Embryonic facial prominence (tissue), 1 donor: ENCODE measurements at regions not wholly inside any gene's neighbourhood (a gene's known extent, or its start where the extent isn't known, plus 50 kb on each side); places are given as distances from the start of the nearest gene placed in this dataset.

Experiments
- DNase-seq: peaks from one replicate; pipeline ENCODE4 v3.0.0-alpha.2; 2016; ENCODE audit errors: extremely low spot score

DNA sequence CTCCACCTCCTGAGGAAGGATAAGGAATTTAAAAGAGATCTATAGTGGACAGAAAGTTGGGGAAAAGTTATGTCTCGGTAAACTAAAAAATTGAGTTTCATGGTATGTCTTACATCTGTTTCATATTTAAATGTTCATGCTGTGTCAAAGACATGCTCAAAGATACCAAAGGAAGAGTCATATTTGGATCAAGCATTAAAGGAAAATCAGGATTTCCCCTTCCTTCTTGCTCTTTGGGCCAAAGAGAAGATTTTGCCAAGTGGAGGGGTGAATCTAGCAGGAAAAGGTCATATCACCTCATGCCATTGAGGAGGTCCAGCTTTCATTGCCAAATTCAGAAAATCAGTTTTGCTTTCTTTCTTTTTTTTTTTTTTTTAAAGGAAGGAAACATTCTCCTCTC, 192.4 kb downstream of the OGFRL1 start:
- DNase-seq: no peak

DNA sequence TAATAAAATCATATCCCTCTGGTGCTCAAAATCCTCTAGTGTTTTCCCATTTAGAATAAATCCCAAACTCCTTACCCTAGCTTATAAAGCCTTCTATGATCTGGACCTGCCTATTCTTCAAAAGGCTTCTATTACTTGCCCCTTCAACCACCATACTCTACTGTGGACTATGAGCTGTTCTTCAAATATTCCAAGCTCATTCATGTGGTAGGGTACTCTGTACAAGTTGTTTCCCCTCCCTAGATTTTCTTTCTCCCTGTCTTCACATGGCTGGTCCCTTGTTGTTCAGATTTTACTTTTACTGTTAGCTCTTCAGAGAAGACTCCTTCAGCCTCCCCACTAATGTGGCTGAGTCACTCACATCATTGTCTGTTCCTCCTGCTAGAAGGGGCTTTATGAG, 193.2 kb downstream of the OGFRL1 start:
- DNase-seq: no peak

DNA sequence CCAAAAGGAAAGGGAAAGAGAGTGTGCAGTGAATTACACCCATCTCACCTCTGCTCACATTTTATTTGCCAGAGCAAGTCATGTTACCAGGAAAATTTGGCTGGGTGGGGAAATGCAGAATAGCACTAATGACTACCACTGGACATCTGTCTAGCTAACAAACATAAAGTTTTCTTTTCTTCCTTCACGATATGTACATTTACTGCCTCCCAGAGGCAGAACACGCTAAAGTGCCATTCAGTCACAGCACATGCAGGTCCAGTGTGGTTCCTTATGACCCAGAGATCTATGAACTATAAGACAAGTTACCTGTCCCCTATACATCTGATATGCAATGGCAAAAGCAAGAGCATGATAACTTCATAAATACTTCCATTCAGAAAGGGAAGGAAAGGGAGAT, 194.1 kb downstream of the OGFRL1 start:
- no peak for DNase-seq

DNA sequence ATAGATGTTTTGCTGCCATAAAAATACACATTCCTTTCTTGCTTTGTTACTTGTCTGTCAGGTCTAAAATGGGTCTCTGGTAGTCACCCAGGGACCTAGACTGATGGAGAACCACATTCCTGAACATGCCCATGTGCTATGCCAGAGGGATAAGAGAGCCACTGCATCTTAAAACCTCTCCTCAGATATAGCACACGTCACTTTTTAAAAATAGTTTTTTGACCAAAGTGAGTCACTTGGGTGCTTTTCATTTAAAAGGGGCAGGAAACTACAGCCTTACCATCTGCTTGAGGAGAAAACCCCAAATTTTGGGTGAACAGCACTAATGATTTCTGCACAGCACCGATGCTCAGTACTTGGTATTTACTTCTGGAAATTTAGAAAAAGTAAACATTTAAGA, 197.8 kb downstream of the OGFRL1 start:
- no peak for DNase-seq

DNA sequence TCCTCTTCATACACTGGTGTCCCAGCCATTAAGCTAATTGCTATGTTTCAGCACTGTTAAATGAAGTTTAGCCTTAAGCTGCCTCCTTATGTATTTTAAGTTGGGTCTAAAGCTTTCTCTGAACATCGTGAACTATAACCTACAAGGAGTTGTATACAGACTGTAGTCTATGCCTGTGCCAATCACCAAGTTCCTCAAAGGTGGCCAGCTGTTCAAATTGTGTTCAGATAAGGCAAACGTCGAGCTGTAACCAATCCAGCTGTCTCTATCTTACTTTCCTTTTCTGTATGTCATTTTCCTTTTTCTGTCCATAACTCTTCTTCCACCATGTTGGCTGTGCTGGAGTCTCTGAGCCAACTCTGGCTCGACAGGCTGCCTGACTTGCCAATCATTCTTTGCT, 199.6 kb downstream of the OGFRL1 start:
- DNase-seq: no peak

DNA sequence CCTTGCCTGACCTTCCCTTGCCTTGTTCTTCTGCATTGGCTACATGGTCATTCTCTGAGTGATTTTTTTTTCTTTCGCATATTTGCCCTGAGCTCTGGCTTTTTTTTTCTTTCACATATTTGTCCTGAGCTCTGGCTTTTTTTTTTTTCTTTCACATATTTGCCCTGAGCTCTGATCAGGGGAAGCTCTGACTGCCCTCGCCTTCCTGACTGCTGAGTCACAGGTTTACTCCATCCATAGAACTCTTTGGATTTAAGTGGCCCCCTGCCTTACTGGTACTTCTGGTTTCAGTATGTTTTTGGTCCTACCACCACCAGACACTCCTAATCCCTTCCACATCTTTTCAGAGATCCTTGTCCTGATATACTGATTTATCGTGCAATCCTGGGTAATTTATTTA, 201.1 kb downstream of the OGFRL1 start:
- no peak for DNase-seq

DNA sequence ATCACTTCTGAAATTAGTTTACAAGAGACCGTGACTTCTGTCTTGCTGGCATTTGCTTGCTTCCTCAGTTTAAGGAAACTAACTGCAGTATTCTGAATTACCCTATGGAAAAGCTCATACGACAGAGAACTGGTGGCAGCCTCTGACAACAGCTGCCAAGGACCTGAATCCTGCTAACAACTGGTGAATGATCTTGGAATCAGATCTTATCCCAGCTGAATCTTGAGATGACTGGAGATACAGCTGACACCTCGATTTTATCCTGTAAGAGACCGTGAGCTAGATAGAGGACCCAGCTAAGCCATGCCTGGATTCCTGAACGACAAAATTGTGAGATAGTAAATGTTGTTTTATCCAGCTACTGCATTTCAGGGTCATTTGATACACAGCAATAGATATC, 202.3 kb downstream of the OGFRL1 start:
- no peak for DNase-seq

DNA sequence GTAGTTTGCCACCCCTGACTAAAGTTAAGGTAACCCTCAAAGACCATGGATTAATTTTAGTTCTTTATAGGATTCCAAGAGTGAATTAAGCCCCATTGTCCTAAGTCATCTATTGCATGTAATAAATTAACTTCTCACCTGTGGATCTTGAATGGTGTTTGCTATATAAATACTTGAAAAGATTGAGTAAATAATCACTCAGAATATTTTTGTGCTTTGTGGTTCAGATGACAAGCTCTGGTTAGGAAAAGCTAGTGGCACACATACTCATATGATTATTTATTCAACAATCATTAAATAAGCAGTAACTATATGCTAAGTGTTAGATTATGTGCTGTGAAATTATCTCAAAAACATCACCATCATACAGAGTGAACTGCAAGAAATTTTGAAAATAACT, 203.2 kb downstream of the OGFRL1 start:
- DNase-seq: no peak

DNA sequence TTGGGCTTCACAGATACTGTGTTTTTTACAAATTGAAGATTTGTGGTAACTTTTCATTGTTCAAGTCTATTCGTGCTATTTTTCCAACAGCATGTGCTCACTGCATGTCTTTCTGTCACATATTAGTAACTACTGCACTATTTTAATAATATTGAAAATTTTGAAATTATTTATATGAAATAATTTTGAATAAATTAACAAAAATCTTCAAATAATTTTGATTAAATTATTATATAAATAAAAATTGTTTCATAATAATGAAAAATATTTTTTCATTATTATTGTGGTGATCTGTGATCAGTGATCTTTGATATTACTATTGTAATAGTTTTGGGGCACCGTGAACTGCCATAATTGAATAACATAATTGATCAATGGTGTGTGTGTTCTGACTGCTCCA, 204.1 kb downstream of the OGFRL1 start:
- no peak for DNase-seq

DNA sequence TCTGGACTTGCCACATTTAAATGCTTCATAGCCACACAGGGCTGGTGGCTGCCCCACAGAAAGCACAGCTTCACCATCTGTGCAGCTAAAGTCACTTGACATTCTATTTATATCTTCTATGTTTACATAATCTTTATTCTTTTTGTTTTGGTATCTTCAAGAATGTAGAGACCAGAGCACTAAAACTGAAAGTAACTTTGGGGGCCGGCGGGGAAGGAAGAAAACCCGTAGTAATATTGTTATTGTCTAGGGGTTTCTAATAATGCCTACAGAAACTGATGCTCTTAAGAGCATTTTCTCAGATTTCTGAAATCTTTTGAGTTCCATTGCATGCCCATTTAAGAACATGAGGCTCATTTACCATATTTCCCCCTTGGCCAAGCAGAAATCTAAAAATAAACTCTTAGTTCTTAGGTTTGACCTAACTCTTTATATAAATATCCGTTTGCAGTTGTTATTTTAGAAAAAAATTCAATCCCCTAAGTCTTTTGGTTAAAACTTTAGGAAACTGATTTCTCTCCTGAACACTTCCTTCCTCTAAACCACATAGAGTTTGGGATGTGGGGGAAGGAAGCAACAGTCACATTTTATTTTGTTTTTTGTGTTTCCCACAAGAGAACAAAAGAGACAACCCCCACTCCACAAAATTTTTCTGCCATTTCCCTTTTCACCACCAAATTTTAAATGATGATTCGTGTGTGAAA, 207.6 kb downstream of the OGFRL1 start:
- DNase-seq: no peak

DNA sequence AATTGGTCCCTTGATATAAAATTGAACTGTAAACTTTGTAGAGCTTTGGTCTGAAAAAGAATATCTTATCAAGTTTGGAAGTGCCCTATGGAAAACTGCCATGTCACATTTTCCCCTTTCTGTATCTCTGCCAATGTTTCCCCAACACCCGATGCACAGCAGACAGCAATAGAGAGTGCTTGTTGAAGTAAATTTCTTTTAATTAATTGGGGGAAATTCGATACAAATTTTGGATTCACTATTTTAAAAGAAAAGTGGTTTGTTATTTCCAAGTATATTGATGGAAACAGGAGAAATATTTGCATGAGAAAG, 208.1 kb downstream of the OGFRL1 start:
- DNase-seq: no peak

DNA sequence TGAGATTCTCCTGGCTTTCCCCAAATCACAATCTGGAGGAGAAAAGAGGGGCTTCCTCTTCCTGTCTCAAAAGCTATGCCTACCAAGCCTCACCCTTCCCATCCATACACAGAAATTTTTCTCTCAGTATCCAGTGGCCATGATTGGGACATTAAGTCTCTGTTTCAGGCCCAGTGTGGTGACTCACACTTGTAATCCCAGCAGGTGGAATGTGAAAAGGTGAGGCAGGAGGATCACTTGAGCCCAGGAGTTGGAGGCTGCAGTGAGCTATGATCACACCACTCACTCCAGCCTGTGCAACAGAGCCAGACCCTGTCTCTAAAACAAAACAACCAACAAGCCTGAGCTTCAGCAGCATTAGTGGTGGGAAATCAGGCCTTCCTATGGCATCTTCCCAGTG, 210.0 kb downstream of the OGFRL1 start:
- no peak for DNase-seq

DNA sequence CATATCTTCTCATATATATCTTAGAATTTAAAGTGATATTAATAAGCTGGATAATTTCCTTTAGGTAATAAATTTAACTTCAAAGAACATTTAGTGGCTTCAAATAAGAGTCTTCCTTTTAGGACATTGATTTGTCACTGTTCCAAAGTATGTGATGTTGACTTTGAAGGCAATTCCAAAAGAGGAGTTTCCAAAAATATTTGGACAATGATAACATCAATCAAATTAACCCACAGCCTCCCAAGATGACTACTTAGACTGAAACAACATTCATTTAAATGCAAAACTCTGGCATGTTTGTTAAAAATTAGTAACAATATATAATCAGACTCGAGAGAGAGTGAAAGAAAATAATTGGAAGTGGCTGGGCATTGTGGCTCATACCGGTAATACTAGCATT, 211.1 kb downstream of the OGFRL1 start:
- no peak for DNase-seq

DNA sequence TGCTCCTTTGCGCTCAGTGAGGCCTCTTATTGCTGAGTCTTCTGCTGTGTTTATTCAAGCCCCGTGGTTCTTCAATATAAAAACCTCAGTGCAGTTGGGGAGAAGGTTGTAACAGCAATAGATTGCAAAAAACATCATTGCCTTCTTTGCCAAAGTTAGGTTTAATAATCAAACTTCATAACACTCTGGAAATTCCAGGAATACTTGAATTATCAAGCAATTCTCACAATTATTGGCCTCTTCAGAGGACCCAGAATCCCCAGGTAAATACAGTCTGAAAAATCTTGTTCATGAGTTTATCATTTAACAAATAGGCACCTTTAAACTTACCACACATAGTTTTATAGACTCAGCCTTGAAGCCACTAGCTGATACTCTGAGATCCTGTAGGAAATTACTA, 213.6 kb downstream of the OGFRL1 start:
- no peak for DNase-seq

DNA sequence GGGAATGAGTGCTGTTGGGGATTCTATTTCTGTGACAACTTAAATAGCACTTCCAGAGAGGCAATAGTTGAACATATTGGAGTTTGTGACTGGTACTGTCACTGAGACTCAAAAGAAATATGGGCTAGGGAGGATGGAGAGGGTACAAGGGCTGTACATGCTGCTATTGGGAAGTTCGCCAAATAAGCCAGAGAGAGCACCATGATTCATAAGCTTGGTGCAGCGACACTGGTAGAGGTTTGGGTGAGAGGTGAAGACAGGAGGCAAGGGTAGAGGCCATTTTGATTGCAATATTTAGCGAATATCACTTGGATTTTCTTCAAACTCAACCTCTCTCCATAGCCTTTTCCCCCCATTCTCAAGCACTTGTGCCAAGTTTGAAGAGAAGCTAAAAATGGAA, 214.3 kb downstream of the OGFRL1 start:
- DNase-seq: no peak

DNA sequence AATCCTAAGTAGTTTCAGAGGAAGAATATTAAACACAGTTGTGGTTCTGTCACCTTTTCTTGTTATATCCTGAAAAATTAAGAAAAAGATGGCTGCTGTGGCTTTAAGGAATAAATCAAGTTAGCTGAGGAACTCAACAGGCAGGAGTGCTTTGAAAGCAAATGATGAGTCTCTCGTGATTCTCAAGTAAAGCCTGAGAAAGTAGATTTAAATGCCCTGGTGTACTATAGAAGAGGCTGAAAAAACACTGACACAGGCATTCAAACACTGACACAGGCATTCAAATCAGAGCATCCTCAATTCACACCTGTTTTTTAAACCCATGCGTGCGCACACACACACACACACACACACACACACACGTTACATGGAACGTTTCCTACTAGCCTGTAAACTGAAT, 218.6 kb downstream of the OGFRL1 start:
- DNase-seq: no peak

DNA sequence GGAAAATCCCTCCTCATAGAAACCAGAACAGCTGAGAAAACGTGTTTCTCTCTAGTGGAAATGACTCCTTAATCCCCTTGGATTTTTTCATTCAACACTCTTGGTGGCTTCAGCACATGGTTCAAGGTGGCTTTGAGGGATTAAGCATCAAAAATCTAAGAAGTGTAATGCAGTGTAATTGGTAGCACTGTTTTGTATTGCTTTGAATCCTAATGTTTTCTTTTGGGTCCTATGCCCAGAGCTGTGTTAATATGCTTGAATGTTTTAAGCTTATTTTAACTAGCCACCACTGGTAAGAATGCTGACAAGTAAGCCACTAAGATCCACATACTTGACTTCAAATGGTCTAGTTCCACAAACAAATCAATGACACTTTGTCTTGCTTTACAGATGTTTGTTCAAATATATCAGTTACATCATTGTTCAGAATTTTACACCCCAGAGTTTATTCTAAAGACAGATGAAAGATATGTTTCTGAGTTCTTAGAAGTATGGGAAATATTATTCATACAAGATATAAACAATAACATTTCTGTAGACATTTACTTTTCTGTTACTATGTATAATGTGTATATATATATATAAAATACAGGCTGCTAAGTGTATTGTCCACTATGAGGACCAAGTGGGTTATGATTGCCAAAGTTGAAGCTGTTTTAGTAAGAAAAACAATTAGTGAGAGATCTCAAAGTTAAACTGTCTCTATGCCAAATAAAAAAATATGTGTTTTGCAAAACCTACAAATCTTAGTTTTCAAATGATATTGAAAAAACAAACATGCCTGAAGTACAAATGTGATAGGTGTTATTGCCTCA, 220.8 kb downstream of the OGFRL1 start:
- DNase-seq: no peak

DNA sequence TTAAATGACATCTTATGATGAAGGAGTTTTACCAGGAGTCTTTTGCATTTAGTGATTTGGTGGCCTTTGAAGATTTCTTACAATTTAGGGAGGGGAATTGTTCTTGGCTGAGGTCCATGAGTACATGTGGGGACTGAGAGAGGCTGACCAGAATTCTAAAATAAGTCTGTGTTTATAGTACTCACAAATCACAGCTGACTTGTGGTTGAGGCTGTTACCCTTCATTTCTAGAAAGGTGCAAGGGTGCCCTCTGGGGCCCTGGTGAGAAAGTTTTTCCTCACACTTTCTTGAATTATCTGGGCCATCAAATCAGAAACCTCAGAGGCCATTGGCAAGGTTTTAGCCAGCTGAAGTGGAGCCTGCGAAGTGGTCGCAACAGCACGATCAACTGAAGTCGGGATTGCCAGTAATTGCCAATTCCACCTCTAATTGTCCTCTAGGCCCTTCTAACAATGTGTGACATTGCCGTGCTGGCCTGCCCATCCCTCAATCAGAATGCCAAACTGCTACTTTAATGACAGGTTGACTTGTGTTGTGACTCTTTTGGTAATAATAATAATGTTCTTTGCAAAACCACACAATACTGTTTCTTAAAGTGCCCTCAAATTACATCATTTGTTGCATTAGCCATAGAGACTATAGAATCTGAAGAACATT, 221.6 kb downstream of the OGFRL1 start:
- no peak for DNase-seq

DNA sequence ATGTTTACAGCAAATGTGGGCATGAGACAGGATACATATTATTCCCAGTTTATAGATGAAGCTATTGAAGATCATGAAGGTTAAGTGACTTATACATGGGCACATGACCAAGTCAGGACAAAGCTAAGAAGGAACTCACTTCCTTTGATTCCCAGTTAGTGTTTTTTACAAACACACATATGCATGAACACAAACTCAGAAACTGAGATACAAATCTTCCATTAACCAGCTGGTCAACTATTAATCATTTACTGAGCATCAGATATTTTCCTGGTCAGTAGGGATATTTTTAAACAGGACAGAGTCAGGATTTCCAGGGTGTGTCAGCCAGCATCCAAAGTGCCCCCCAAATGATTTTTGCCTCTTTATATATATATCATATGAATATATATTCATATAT, 222.2 kb downstream of the OGFRL1 start:
- no peak for DNase-seq

DNA sequence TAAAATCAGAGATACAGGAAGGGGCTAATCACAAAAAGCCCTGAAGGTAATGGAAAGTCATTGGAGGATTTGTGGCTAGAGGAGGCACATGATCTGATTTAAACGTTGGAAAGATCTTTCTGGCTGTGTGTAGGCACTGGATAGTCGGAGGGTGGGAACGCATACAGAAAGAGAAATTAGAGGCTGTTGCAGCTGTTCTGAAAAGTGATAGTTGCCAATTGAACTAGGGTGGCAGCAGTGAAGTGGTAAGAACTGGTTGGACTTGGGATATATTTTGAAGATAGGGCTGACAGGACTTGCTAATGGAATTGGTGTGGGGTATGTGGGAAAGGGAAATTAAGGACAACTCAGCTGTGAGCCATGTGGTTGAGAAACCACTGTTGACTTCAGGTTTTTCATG, 223.6 kb downstream of the OGFRL1 start:
- DNase-seq: no peak

DNA sequence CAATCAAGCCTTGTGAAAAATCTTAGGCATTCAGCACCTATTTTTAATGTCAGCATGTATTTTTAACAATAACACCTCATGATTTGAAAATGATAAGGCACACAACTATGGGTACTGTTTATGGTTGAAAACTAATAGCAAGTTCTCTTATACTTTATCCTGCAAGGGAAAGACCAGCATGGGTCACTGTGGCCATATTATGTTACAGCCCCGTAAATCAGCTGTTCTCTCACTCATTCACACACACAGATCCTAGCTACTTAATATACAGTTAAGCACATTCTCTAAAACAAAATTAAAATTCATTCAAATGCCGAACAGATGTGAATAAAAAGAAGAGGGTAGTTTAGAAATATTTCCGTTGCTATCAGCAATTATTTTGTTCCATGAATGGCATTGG, 224.4 kb downstream of the OGFRL1 start:
- no peak for DNase-seq

DNA sequence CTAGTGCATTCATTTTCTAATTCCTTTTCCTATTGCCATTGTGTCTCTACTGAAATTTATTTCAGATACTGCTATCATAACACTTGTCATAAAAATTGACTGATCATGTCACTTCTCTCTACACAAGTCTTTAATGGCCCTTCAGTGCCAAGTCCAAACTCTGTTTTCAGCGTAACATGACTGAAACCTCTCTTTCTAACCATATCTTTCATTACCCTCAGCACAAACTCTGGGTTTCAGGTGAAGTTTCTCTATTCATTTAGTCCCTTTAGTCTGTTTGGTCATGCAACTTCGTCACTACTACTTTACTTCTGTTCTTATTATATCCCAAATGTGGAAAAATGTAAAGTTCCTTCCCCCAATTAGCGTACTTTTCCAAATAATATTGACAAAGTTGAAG, 234.9 kb downstream of the OGFRL1 start:
- no peak for DNase-seq

DNA sequence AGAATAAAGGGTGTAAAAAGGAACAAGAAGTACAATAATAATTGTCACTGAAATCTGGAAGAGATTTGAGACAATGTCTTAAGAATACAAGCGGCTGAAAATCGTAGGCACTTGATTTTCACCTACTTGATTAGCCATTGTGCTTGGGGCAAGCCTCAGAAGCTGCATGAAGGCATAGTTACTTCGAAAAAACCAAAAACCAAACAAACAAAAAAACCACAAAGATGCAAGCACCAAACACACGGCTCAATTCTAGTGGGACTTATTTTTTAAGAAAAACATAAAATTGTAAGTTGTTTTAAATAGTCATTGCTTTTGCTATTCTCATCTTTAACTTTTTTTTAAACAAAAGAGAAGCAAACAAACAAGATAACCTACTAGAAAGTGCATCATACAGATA, 235.6 kb downstream of the OGFRL1 start:
- DNase-seq: no peak
